Activated CD8-positive, alpha-beta memory T cell treated with anti-CD3 and anti-CD28 coated beads for 24 hours (primary cell): ENCODE measurements at regions not wholly inside any gene's neighbourhood (a gene's known extent, or its start where the extent isn't known, plus 50 kb on each side); places are given as distances from the start of the nearest gene placed in this dataset.

Experiments used
- DNase-seq: peaks from one replicate; pipeline ENCODE4 v3.0.0-alpha.2; 2020

DNA sequence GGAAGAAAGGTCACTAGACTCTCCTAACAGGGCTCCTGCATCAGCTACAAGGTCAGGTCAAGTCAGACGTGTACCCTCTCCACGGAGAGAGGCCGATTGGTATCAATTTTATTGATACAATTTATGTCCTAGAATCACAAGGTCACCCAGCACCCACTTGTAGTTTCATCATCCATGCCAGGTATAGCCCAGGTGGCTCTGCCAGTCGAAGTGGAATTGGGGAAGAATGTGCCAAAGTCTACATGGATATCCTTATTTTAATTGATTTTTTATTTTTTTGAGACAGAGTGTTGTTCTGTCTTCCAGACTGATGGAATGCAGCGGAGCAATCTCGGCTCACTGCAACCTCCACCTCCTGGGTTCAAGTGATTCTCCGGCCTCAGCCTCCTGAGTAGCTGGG is 334.1 kb downstream of the SHANK2 start:
- DNase-seq = no peak

DNA sequence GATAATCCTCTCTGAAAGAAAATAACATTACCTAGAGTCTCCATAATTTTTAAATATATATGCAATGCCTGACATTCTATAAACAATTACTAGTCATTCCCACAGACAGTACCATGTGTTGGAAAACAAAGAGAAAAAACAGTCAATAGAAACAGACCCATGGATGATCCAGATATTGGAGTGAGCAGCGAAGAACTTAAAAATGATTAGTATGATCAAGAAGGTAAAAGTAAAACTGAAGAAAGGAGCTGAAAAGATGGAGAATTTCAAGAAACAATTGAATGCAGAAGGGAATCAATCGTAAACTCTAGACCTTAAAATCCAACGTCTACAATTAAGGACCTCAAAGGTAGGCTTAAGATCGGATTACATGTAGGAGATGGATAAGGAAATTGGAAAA is 330.6 kb downstream of the SHANK2 start:
- DNase-seq = no peak

DNA sequence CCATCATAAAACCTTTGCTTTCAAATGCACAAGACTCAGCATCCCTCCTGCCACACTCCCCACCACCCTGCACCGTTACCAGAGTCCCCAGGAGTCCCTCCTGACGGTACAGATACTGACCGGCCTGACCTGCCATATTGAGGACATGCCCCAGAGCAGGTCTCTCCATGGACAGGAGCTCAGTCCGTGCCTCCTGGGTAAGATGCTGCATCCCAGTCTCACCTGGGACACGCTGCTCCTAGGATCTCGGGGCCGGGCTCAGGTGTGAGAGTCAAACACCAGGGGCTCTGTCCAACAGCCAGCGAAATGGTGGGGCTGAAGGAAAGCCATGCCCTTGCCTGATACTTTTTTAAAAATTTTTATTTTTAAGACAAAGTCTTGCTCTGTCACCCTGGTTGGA is 328.3 kb downstream of the SHANK2 start:
- DNase-seq = no peak

DNA sequence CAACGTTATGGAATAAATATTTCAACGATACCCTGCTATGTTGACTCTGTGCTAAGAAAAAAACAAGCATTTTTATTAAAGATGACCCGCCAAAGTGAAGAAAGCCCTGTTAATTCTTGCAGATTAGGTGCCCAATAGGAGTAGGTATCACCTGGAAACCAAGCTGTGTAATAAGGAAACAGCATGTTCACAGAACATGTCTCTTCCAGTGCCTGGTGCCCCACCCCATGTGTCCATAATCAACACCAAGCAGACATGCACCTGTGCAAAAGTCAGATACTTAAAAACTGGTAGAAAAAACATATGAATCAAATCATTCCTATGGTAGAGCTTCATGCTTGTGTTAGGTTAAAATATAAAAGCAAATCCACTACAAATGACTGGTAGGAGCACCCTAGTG is 327.1 kb downstream of the SHANK2 start:
- no peak for DNase-seq

DNA sequence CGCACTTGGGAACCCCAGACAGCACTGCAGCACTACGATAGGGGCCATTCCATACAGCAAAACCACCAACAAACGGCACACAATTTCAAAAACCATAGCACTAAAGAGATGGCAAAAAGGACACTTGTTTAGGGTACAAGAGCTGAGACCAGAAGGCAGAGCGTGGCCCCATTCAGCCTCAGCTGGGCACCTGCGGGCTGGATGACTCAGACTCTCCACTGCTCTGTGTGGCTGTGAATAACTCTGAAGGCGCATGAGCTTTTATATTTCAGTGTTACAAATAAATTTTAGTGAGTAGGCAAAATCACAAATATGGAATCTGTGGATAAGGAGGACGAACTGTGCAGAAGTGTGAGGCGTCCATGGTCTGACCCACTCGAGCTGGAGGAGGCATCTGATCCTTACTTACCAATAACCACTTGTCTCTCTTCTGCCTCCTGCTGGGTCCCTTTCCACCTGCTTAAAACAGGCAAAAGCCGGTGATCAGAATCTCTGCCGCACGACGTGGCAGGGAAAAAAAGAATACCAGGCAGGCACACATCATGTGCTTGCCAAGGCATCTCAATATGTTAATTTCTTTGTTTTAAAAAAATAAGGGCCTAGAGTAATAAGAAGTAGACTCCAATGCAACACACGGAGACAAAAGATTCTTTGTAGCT is 325.7 kb downstream of the SHANK2 start:
- no peak for DNase-seq

DNA sequence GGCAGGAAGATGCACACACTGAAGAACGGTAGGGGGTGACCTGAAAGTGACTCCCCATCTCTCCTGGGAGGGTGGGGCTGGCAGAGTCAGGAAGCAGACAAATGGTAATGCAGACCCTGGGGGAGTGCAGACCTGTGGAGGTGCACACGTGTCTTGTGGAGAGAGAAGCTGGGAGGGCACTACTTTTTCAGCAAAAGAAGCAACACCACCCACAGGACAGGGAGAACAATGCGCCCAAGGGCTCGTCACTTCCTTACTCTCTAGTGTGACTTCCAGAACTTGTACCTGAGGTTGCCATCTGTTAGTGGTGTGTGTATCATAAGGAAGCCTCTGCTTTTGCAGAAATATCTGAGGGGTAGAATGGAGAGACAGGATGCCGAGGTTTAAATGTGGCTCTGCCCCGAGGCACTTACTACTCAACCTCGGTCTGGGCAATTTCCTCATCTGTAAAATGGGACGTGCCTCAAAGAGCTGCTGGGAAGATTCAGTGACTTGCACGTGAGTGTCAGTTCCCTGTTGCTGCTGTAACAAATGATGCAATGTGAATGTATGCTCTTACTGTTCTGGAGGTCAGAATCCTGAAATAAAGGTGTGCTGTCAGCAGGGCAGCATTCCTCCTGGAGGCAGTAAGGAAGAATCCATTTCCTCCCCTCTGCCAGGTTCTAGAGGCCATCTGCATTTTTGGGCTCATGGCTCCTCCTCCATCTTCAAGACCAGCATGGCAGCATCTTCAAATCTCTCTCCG is 323.4 kb downstream of the SHANK2 start:
- no peak for DNase-seq

DNA sequence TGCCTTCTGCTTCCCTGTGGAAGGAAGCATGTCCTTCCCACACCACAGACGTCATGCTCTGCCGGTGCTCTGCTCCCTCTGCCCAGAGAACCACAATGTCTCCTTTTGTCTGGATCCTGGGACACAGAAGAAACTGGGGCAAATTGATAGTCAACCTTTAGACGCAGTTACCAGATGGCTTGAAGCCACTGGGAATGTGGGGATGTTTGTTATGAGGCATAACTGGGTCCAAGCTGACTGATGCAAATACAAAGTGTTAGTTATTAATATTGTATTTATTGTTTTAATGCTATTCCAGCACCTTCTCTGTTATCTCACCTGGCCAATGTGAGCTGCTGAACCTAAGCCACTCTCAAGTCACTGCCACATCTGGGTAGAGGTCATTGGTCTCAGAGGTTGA is 322.2 kb downstream of the SHANK2 start:
- no peak for DNase-seq

DNA sequence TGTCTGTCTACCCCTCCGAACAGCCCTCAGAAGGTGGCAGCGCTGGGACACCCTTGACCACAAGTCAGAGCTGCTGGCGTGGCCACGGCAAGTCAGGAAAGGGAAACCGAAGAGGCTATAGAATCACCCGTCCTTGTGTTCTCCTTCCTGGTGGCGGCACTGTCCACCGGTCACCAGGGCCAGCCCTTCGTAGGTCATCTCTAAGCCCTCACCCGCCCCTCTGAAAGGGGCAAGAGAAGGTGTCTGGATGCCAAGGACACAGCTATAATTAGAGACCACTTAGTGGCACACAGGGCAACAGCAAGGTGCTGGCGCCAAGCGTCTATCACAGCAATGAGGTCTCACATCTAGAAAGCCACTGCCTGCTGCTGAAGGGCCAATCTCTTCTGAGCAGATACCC is 320.9 kb downstream of the SHANK2 start:
- no peak for DNase-seq

DNA sequence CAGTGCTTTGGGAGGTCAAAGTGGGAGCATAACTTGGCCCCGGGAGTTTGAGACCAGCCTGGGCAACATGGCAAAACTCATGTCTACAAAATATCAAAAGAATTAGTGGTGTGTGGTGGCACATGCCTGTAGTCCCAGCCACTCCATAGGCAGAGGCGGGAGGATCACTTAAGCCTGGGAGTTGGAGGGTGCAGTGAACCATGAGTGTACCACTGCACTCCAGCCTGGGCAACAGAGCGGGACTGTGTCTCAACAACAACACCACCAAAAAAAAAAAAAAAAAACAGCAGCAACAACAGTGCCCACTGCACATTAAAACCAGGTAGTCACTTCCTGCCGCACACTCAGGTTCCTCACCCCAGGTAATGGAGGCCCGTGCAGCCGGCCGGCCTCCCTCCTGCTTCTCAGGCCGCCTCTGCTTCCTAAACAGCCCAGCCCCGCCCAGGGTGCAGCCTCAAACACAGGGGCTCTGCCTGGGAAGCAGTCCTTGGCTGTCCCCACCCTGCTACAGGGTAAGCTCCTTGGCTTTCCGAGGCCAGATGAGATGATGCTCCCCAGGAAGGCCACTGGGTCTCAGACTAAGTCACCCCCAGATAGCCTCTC is 318.3 kb downstream of the SHANK2 start:
- no peak for DNase-seq

DNA sequence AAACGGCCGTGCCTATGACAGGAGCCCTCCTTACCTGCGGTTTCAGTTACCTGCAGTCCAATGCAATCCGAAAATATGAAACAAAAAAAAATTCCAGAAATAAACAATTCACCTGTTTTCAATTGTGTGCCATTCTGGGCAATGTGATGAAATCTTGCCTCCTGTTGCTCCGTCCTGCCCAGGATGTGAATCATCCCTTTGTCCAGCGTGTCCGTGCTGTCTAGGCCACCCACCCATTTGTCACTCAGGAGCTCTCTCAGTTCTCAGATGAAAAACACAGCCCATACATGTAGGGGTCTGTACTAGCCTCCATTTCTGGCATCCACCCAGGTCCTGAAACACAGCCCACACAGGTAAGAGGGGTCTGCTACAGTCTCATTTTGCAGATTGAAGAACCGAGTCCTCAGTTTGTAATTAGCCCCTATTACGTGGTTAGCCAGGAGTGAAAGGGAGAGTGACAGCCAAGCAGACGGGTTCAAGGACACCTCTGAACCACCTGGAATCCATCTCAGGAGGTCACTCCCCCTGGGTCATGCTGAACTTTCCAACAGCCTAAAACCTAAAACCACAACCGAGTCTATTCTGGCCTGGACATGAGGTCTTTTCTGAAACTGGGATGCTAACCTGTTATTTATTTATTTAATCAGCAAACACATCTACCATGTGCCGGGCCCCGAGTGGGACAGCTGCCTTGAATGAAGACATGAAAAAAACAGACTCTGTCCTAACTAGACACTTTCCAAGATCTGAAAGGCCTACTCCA is 317.2 kb downstream of the SHANK2 start:
- no peak for DNase-seq

DNA sequence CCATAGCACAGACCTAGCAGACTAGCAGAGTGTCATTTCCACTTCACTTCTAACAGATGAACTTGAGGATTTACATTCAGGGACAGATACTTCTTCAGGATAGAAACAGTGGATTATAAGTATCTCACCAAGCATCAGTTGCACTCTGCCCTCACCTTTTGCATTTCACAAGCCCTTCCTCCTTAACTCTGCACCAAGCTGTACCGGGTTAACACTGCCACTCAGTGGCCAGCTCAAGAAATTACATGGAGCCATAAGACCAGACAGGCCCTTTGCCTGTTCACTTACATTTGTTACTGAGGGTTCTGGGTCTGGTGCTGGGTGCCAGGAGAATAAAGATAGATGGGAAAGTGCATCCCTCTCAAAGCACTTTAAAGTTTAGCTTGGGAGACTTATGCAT is 309.8 kb downstream of the SHANK2 start:
- no peak for DNase-seq

DNA sequence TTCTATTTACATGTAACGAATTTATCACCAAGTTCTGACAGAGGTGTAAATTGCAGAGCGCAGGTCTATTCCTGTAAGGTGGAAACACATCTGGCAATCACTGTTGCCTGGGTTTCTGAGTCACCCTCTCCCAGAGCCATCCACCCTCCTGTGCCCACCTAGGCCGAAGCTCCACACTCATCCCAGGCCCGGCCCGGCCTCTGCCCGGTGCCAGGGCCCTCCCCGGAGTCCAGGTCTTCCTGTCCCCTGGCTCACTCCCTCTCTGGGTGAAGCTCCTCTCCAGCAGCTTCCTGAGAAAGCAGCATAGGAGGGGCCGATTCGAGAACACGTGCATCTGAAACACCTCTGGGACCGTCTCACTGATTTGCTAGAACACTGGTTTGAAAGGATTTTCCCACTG is 308.2 kb downstream of the SHANK2 start:
- DNase-seq = no peak

DNA sequence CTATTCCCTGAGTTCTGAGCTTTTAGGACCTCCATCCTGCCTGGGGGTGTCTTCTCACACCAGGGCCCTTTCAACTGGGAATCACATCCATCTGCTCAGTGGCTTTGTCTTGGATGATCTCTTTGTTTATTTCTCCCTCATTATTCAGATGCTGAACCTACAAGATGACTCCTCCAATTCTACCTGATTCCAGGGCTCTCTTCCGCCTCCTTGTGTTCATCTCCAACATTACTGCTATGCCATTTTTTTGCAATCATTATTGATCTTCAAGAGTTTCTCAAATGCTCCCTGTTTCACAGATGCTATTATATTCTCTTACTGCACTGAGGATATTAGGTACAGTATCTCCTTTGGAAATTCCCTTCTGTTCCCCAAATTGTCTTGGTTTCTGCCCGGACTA is 307.7 kb downstream of the SHANK2 start:
- no peak for DNase-seq

DNA sequence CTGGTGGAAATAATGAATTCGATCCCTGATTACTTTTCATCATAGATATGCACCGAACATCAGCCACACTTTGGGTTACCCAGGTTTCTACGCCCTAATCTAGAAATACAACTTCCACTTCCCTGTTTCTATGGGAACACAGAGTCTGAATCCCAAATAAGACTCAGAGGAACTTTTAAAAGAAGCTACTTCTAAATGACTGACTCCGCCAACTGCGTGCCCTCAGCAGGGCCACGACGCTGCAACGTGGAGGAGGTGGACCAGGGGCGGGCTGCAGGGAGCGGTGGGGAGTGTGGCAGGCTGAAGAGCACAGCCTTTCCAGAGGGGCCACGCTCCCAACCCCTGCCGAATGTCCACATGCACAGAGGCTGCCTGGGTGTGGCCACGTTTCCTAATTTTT is 304.0 kb downstream of the SHANK2 start:
- DNase-seq = no peak

DNA sequence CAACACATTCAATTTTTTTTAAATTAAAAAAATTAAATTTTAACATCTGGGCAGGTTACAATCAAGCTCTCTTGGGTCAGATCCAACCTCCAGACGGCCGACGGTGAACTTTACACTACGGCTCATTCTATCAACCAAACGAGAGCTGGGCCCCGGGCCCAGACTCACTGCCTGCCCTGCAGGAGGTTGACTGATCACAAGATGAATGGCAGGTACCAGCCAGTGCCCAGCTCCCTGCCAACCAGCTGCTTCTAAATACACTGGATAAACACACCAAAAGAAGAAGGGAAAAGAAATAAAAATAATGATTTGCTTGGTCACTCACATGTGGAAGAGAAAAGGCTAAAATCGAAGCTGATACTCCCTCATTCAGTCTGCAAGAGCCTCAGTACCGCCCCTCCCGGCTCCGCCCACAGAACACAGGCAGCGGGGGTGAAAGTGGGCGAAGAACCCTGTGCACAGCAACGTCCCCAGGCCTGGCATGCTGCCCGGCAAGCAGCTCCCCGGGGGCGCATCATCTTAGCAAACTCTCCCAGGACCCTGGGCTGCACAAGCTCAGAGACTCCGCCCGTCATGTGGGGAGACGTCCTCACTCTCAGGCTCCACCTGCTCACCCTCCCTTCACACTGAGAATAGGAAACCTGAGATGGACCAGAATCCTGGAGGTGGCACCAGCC is 303.4 kb downstream of the SHANK2 start:
- no peak for DNase-seq

DNA sequence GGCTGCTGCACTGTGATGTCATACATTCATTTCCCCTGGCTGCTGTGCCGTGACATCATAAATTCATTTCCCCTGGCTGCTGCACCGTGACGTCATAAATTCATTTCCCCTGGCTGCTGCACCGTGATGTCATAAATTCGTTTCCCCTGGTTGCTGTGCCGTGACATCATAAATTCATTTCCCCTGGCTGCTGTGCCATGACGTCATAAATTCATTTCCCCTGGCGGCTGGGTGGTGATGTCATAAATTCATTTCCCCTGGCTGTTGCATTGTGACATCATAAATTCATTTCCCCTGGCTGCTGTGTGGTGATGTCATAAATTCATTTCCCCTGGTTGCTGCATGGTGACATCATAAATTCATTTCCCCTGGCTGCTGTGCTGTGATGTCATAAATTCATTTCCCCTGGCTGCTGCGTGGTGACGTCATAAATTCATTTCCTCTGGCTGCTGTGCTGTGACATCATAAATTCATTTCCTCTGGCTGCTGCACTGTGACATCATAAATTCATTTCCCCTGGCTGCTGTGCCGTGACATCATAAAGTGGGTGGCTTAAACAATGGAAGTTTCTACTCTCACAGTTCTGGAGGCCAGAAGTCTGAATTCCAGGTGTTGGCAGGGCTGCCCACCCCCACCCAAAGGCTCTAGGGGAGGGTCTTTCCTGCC is 301.1 kb downstream of the SHANK2 start:
- DNase-seq = no peak

DNA sequence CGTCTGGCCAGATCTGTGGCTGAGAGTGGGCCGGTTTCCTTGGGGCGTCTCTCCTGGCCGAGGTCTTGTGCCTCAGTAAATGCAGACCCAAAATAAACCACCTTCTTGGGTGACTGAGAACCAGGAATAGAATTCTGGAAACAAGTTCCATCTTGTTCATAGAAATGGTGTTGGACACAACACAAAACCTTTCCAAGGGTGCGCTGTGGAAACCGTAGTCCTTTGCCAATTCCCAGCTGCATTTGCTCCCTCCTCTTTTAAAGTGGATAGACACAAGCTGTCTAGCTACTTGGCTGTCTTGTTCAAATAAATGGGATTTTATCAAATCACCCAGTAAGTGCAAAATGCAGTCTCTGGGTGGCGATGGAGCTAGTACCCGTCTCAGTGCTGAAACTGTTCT is 300.2 kb downstream of the SHANK2 start:
- no peak for DNase-seq

DNA sequence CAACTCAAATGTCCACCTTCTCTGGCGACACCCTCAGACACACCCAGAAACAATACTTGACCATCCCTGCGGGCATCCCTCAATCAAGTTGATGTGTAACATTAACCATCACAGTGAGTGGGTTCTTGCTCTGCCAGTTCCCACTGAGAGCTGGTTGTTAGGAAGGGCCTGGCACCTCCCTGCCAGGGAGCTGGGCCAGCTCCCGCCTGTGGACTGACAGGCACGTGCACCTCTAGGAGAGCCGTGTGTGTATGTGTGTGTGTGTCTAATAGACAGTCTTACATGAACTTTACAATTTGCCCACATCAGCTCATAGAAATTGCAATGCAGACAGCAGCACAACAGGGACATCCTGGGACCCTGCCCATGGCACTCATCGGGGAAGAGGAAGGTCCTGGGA is 298.7 kb downstream of the SHANK2 start:
- DNase-seq = no peak

DNA sequence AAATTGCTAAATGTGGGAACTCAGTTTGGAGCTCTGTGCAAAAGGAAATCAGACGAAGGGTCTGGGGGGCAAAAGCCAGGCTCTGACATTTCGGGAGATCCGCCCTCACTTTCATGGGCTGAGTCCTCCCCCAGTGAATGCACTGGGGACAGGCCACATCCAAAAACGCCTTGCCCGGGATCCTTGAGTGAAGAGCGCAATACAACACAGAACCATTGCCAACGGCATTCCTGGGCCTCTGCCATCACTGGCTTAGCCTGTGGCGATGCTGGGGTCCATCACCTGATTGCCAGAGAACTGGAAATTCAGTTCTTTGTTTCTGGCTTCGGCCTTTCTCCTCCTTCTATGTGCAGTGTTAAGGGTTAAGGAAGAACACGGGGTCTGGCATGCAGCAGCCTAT is 297.9 kb downstream of the SHANK2 start:
- DNase-seq = no peak
